Hepatocyte (in vitro differentiated cells): ENCODE measurements at regions not wholly inside any gene's neighbourhood (a gene's known extent, or its start where the extent isn't known, plus 50 kb on each side); places are given as distances from the start of the nearest gene placed in this dataset.

Source experiments
- DNase-seq: peaks from one replicate; pipeline ENCODE4 v3.0.0-alpha.2; 2016; ENCODE audit warnings: low spot score
- H2AFZ ChIP-seq: fragments of 200-600 bp; sonication (generic); 2 replicates; pipeline ENCODE4 v1.6.0; 2016; ENCODE audit warnings: antibody characterized with exemption, mild to moderate bottlenecking
- H3K27ac ChIP-seq: fragments of 200-600 bp; sonication (generic); 2 replicates; pipeline ENCODE4 v1.5.1; 2016; ENCODE audit warnings: mild to moderate bottlenecking
- H3K27me3 ChIP-seq: fragments of 200-600 bp; sonication (generic); 2 replicates; pipeline ENCODE4 v1.6.1; 2016
- H3K36me3 ChIP-seq: fragments of 200-600 bp; sonication (generic); replicated peaks from 2 replicates; pipeline ENCODE4 v1.5.1; 2016; ENCODE audit warnings: low read depth; ENCODE audit not compliant: insufficient read depth
- H3K4me1 ChIP-seq: fragments of 200-600 bp; sonication (generic); 2 replicates; pipeline ENCODE4 v1.5.1; 2016; ENCODE audit warnings: mild to moderate bottlenecking, moderate library complexity; ENCODE audit not compliant: insufficient read depth
- H3K4me2 ChIP-seq: fragments of 200-600 bp; sonication (generic); 2 replicates; pipeline ENCODE4 v1.6.0; 2016
- H3K4me3 ChIP-seq: fragments of 200-600 bp; sonication (generic); 2 replicates; pipeline ENCODE4 v1.5.1; 2016; ENCODE audit warnings: mild to moderate bottlenecking
- H3K79me2 ChIP-seq: fragments of 200-600 bp; sonication (generic); 2 replicates; pipeline ENCODE4 v1.6.0; 2017; ENCODE audit warnings: mild to moderate bottlenecking
- H3K9me2 ChIP-seq: fragments of 200-600 bp; sonication (generic); replicated peaks from 2 replicates; pipeline ENCODE4 v1.6.0; 2017; ENCODE audit warnings: mild to moderate bottlenecking; ENCODE audit not compliant: insufficient read depth
- H3K9me3 ChIP-seq: fragments of 200-600 bp; sonication (generic); 2 replicates; pipeline ENCODE4 v1.5.1; 2016; ENCODE audit warnings: low read depth, mild to moderate bottlenecking
- H4K20me1 ChIP-seq: fragments of 200-600 bp; sonication (generic); 2 replicates; pipeline ENCODE4 v1.6.0; 2016; ENCODE audit warnings: mild to moderate bottlenecking; ENCODE audit not compliant: insufficient read depth, poor library complexity, severe bottlenecking
- CTCF ChIP-seq: fragments of 200-600 bp; sonication (generic); IDR thresholded peaks from 2 replicates; pipeline ENCODE4 v1.5.1; 2016; ENCODE audit warnings: antibody characterized with exemption, mild to moderate bottlenecking; ENCODE audit not compliant: poor library complexity
- EZH2 ChIP-seq: fragments of 200-600 bp; sonication (generic); IDR thresholded peaks from 2 replicates; pipeline ENCODE4 v1.6.1; 2016; ENCODE audit warnings: antibody characterized with exemption, mild to moderate bottlenecking, borderline replicate concordance
- EZH2phosphoT487 ChIP-seq: fragments of 200-600 bp; sonication (generic); IDR thresholded peaks from one replicate; pipeline ENCODE4 v1.6.1; 2018; ENCODE audit warnings: antibody characterized with exemption, mild to moderate bottlenecking, low read depth, moderate library complexity; ENCODE audit not compliant: unreplicated experiment, severe bottlenecking
- WGBS: methylation state at CpG from one replicate; pipeline ENCODE4 v1.1.6; 2016; ENCODE audit warnings: low lambda C conversion rate; ENCODE audit errors: missing lambda C conversion rate; 5-methylcytosine and 5-hydroxymethylcytosine counted together

- no peak for DNase-seq
- WGBS = 96% methylated on average over 4 of the region's 4 CpGs
- TF ChIP-seq CTCF = no peak
- no peak for TF ChIP-seq EZH2
- no peak for TF ChIP-seq EZH2phosphoT487
These were observed 936.1 kb downstream of the TUSC7 start for GRCh38 chr3:117645561-117646242.

GRCh38 chr3:117647435-117647834, 937.9 kb downstream of the TUSC7 start:
- Histone ChIP-seq H2AFZ (no peak overlapping the region), H3K79me2 (no peaks in the 10 kb centered on the region), H3K27ac (no peak overlapping the region), H4K20me1 (no peaks in the 10 kb centered on the region), H3K9me3 (no peaks in the 10 kb centered on the region), H3K4me1 (no peaks in the 10 kb centered on the region), H3K4me3 (no peak overlapping the region), H3K9me2 (no peaks in the 10 kb centered on the region), H3K36me3 (no peaks in the 10 kb centered on the region), H3K4me2 (no peak overlapping the region), H3K27me3 (no peaks in the 10 kb centered on the region)
- TF ChIP-seq EZH2phosphoT487 = no peak
- no peak for TF ChIP-seq CTCF
- TF ChIP-seq EZH2 = no peak
- 79% methylated on average over 2 of the region's 2 CpGs for WGBS
- DNase-seq = no peak

More at GRCh38 chr3:117645561-117646242, 936.1 kb downstream of the TUSC7 start:
- no peak overlapping the region for H3K4me2 ChIP-seq
- no peaks in the 10 kb centered on the region for H3K9me2 ChIP-seq
- H3K27ac ChIP-seq = no peak overlapping the region
- no peaks in the 10 kb centered on the region for H4K20me1 ChIP-seq
- no peak overlapping the region for H3K4me3 ChIP-seq
- no peaks in the 10 kb centered on the region for H3K4me1 ChIP-seq
- no peaks in the 10 kb centered on the region for H3K27me3 ChIP-seq
- no peaks in the 10 kb centered on the region for H3K79me2 ChIP-seq
- no peaks in the 10 kb centered on the region for H3K36me3 ChIP-seq
- H2AFZ ChIP-seq = no peak overlapping the region
- H3K9me3 ChIP-seq = no peaks in the 10 kb centered on the region

GRCh38 chr3:117651246-117651645, 941.7 kb downstream of the TUSC7 start:
- Histone ChIP-seq H3K9me3 (no peaks in the 10 kb centered on the region), H3K4me3 (no peak overlapping the region)
- 88% methylated on average over 3 of the region's 3 CpGs for WGBS

More at GRCh38 chr3:117651246-117651645, 941.7 kb downstream of the TUSC7 start:
- Histone ChIP-seq H4K20me1 (no peaks in the 10 kb centered on the region), H3K4me1 (no peaks in the 10 kb centered on the region), H3K79me2 (no peaks in the 10 kb centered on the region), H3K27me3 (no peaks in the 10 kb centered on the region), H2AFZ (no peak overlapping the region), H3K4me2 (no peak overlapping the region), H3K27ac (no peak overlapping the region), H3K9me2 (no peaks in the 10 kb centered on the region), H3K36me3 (no peaks in the 10 kb centered on the region)
- no peak for DNase-seq
- TF ChIP-seq CTCF = no peak
- no peak for TF ChIP-seq EZH2phosphoT487
- no peak for TF ChIP-seq EZH2
